ENCODE measurements at regions not wholly inside any gene's neighbourhood (a gene's known extent, or its start where the extent isn't known, plus 50 kb on each side); places are given as distances from the start of the nearest gene placed in this dataset.

DNA sequence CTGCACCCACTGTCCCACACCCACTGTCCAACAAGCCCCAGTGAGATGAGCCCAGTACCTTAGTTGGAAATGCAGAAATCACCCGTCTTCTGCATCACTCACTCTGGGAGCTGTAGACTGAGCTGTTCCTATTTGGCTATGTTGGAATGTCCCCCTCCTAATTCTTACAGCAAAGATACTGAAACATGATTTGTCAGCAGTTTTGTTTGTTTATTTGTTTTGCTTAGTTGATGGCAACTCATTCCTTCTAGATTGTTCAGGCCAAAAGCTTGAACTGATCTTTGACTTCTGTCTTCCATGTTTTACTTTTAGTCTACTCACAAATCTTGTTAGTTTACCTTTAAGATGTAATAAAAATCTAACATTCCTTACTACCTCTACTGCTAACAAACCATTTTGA lies 233.6 kb upstream of the MIS18BP1 start:
- H3K4me3 ChIP-seq (ENCODE audit: low read depth in 1 of 3, low read length in 3 of 3), result no peak overlapping the region
- H3K27me3 ChIP-seq (ENCODE audit: control insufficient read depth in 4 of 4, insufficient read depth in 4 of 4, low read length in 3 of 4), result no peaks in the 10 kb centered on the region
- WGBS, result 93% methylated on average over 1 of the region's 1 CpG
- H3K27ac ChIP-seq (ENCODE audit: low read depth in 1 of 2, low read length in 2 of 2), result no peak overlapping the region
- H3K4me1 ChIP-seq (ENCODE audit: control insufficient read depth in 4 of 4, insufficient read depth in 4 of 4, low read length in 3 of 4), result peaks cover 0 to 2% (median 0%) of the 10 kb centered on the region in 4 donors
- no peak overlapping the region for H3K9ac ChIP-seq (ENCODE audit: low read depth in 1 of 2, low read length in 2 of 2)
- TF ChIP-seq NR2F2 (IDR thresholded peaks at IDR 0.05) (no peak), RXRA (IDR thresholded peaks at IDR 0.05) (no peak)
- H3K9me3 ChIP-seq (ENCODE audit: control insufficient read depth in 4 of 4, low read length in 3 of 4), result peaks cover 0 to 2% (median 0%) of the 10 kb centered on the region in 4 donors
- DNase-seq (ENCODE audit: low spot score), result no peak
- no peaks in the 10 kb centered on the region for H3K36me3 ChIP-seq (ENCODE audit: control insufficient read depth in 4 of 4, insufficient read depth in 3 of 4, low read depth in 1 of 4, low read length in 3 of 4)

DNA sequence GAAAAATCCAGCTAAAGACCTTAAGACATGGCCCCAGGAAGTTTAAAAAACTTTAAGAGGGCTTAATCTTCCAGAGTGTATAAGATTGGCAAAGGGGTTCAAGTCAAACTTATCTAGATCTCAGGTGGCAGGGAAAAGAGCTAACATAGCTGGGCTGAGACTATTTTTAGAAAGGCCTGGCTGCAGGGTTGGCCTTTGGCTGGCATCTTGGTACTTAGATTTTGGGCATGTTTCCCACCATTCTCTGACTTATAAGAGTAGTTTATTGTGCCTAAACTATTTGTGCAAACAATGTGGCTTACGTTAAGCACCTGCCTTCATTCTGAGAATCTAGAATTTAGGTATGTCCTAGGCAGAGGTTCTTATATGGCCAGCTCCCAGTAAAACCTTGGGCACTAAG lies 214.0 kb upstream of the MIS18BP1 start:
- Histone ChIP-seq H3K36me3 (ENCODE audit: control insufficient read depth in 4 of 4, insufficient read depth in 3 of 4, low read depth in 1 of 4, low read length in 3 of 4) (no peaks in the 10 kb centered on the region), H3K27me3 (ENCODE audit: control insufficient read depth in 4 of 4, insufficient read depth in 4 of 4, low read length in 3 of 4) (no peaks in the 10 kb centered on the region), H3K4me3 (ENCODE audit: low read depth in 1 of 3, low read length in 3 of 3) (no peak overlapping the region), H3K9ac (ENCODE audit: low read depth in 1 of 2, low read length in 2 of 2) (no peak overlapping the region), H3K4me1 (ENCODE audit: control insufficient read depth in 4 of 4, insufficient read depth in 4 of 4, low read length in 3 of 4) (no peaks in the 10 kb centered on the region), H3K9me3 (ENCODE audit: control insufficient read depth in 4 of 4, low read length in 3 of 4) (no peaks in the 10 kb centered on the region), H3K27ac (ENCODE audit: low read depth in 1 of 2, low read length in 2 of 2) (no peak overlapping the region)
- no peak for TF ChIP-seq RXRA (IDR thresholded peaks at IDR 0.05)
- 64% methylated on average over 1 of the region's 1 CpG for WGBS
- no peak for DNase-seq (ENCODE audit: low spot score)

DNA sequence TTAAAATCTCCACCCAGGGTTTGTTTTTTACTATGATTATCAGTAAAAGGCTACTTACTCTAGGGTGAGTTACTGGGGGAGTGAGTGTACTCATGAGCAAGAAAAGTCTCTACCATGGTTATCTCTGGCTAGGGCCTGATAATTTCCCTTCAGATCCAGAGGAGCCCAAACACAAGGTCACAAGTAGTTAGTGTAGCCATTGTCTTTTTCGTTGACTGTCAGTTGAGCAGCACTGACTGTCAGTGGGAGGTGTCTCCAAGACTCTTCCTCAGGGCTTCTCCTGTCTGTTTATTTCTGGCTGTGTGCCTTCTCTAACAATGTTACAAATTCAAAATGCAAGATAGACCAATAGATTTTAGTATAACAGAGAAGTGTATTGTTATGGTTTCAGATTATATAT lies 181.2 kb upstream of the MIS18BP1 start:
- Histone ChIP-seq H3K9me3 (ENCODE audit: control insufficient read depth in 4 of 4, low read length in 3 of 4) (no peaks in the 10 kb centered on the region), H3K27me3 (ENCODE audit: control insufficient read depth in 4 of 4, insufficient read depth in 4 of 4, low read length in 3 of 4) (no peaks in the 10 kb centered on the region), H3K36me3 (ENCODE audit: control insufficient read depth in 4 of 4, insufficient read depth in 3 of 4, low read depth in 1 of 4, low read length in 3 of 4) (no peaks in the 10 kb centered on the region), H3K27ac (ENCODE audit: low read depth in 1 of 2, low read length in 2 of 2) (no peak overlapping the region), H3K4me3 (ENCODE audit: low read depth in 1 of 3, low read length in 3 of 3) (no peak overlapping the region), H3K4me1 (ENCODE audit: control insufficient read depth in 4 of 4, insufficient read depth in 4 of 4, low read length in 3 of 4) (no peaks in the 10 kb centered on the region), H3K9ac (ENCODE audit: low read depth in 1 of 2, low read length in 2 of 2) (no peak overlapping the region)
- WGBS, result 34% methylated on average over 1 of the region's 1 CpG
- TF ChIP-seq TAF1 (conservative IDR thresholded peaks at IDR 0.05) (no peak), FOXA1 (IDR thresholded peaks at IDR 0.05) (no peak), GABPA (IDR thresholded peaks at IDR 0.05 in 1 of 2, conservative IDR thresholded peaks at IDR 0.05 in 1 of 2) (no peak)
- TF ChIP-seq, protein P1, sequence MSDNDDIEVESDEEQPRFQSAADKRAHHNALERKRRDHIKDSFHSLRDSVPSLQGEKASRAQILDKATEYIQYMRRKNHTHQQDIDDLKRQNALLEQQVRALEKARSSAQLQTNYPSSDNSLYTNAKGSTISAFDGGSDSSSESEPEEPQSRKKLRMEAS (IDR thresholded peaks at IDR 0.05), result no peak
- TF ChIP-seq, protein P2, sequence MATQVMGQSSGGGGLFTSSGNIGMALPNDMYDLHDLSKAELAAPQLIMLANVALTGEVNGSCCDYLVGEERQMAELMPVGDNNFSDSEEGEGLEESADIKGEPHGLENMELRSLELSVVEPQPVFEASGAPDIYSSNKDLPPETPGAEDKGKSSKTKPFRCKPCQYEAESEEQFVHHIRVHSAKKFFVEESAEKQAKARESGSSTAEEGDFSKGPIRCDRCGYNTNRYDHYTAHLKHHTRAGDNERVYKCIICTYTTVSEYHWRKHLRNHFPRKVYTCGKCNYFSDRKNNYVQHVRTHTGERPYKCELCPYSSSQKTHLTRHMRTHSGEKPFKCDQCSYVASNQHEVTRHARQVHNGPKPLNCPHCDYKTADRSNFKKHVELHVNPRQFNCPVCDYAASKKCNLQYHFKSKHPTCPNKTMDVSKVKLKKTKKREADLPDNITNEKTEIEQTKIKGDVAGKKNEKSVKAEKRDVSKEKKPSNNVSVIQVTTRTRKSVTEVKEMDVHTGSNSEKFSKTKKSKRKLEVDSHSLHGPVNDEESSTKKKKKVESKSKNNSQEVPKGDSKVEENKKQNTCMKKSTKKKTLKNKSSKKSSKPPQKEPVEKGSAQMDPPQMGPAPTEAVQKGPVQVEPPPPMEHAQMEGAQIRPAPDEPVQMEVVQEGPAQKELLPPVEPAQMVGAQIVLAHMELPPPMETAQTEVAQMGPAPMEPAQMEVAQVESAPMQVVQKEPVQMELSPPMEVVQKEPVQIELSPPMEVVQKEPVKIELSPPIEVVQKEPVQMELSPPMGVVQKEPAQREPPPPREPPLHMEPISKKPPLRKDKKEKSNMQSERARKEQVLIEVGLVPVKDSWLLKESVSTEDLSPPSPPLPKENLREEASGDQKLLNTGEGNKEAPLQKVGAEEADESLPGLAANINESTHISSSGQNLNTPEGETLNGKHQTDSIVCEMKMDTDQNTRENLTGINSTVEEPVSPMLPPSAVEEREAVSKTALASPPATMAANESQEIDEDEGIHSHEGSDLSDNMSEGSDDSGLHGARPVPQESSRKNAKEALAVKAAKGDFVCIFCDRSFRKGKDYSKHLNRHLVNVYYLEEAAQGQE (IDR thresholded peaks at IDR 0.05), result no peak
- DNase-seq (ENCODE audit: low spot score), result no peak

DNA sequence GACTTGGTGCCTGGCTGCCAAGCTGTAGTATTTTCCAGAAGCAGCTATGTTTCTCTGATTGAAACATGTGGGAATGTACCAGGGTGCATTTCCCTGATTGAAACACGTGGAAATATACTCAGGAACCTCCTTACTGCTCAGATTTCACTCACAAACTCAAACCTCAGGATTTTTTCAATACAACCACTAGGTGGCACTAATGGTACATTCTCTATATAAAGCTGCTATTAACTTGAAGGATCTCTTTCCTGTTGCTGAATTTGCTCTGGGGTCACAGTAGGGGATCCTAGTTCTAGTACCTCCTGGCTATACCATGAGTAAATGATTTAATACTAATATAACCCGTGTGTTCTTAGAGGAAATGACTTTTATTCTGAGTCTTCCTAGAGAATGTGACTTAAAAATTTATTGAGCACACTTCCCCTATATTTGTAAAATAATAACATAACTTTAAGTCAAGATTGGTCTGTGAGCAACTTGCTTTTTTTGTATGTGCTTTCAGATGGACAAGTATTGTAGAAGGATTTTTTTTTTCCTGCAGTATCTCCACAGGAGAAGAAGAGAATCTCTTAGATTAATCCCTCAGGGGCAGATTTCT lies 173.8 kb upstream of the MIS18BP1 start:
- Histone ChIP-seq H3K36me3 (ENCODE audit: control insufficient read depth in 4 of 4, insufficient read depth in 3 of 4, low read depth in 1 of 4, low read length in 3 of 4) (no peaks in the 10 kb centered on the region), H3K4me3 (ENCODE audit: low read depth in 1 of 3, low read length in 3 of 3) (no peak overlapping the region), H3K27me3 (ENCODE audit: control insufficient read depth in 4 of 4, insufficient read depth in 4 of 4, low read length in 3 of 4) (no peaks in the 10 kb centered on the region), H3K9ac (ENCODE audit: low read depth in 1 of 2, low read length in 2 of 2) (no peak overlapping the region), H3K27ac (ENCODE audit: low read depth in 1 of 2, low read length in 2 of 2) (no peak overlapping the region), H3K9me3 (ENCODE audit: control insufficient read depth in 4 of 4, low read length in 3 of 4) (no peaks in the 10 kb centered on the region), H3K4me1 (ENCODE audit: control insufficient read depth in 4 of 4, insufficient read depth in 4 of 4, low read length in 3 of 4) (no peaks in the 10 kb centered on the region)
- 2% methylated on average over 2 of the region's 2 CpGs for WGBS
- TF ChIP-seq RAD21 (IDR thresholded peaks at IDR 0.05), result peak; percentile 78 to 83
- TF ChIP-seq FOXA2 (IDR thresholded peaks at IDR 0.05), result no peak
- TF ChIP-seq TAF1 (conservative IDR thresholded peaks at IDR 0.05), result no peak
- TF ChIP-seq, protein P3, sequence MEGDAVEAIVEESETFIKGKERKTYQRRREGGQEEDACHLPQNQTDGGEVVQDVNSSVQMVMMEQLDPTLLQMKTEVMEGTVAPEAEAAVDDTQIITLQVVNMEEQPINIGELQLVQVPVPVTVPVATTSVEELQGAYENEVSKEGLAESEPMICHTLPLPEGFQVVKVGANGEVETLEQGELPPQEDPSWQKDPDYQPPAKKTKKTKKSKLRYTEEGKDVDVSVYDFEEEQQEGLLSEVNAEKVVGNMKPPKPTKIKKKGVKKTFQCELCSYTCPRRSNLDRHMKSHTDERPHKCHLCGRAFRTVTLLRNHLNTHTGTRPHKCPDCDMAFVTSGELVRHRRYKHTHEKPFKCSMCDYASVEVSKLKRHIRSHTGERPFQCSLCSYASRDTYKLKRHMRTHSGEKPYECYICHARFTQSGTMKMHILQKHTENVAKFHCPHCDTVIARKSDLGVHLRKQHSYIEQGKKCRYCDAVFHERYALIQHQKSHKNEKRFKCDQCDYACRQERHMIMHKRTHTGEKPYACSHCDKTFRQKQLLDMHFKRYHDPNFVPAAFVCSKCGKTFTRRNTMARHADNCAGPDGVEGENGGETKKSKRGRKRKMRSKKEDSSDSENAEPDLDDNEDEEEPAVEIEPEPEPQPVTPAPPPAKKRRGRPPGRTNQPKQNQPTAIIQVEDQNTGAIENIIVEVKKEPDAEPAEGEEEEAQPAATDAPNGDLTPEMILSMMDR (IDR thresholded peaks at IDR 0.05; ENCODE audit: low read depth, low read length, missing input control), result peak; percentile 60
- no peak for DNase-seq (ENCODE audit: low spot score)

All from liver (tissue), 8 donors.